A549 (cell line): ENCODE measurements at regions not wholly inside any gene's neighbourhood (a gene's known extent, or its start where the extent isn't known, plus 50 kb on each side); places are given as distances from the start of the nearest gene placed in this dataset.

Experiments
- ATAC-seq, 2 experiments: fragments of 200-7000 bp in 1 of 2; fragments of >200 bp in 1 of 2; cut with Nextera tagmentation in 1 of 2; cut with Tn5 transposase in 1 of 2; 3 replicates each; pipeline versions ENCODE4 v1.8.0 to v1.9.1; 2018 to 2020; ENCODE audit warnings: mild to moderate bottlenecking in 1 of 2, moderate library complexity in 1 of 2
- CTCF ChIA-PET: fragments of 300-600 bp; sonication (Branson Sonifier 250); formaldehyde crosslinking; extraction: SDS; loops from one replicate; lab custom pipeline; 2021; ENCODE audit warnings: antibody characterized with exemption, inconsistent platforms; lab: Yijun Ruan, JAX
- POLR2A ChIA-PET: fragments of 350-600 bp; formaldehyde crosslinking; extraction: SDS; loops from one replicate; lab custom pipeline; 2021; ENCODE audit warnings: antibody characterized with exemption, inconsistent platforms; lab: Yijun Ruan, JAX
- DNase-seq, 2 experiments: peaks; one replicate each; pipeline versions ENCODE4 v3.0.0 to v3.0.0-alpha.2; 2011 to 2016; ENCODE audit warnings: low read depth in 1 of 2, low spot score in 1 of 2
- FAIRE-seq: peaks from 2 replicates; lab custom pipeline; 2011; peaks lifted over from hg19 to GRCh38; lab: Jason Lieb, UNC
- H3K27ac ChIP-seq, 2 experiments: fragments of >200 bp; sonication (Bioruptor Twin); formaldehyde crosslinking; 3 replicates each; pipeline ENCODE4 v1.5.1; 2016 to 2017
- H3K4me1 ChIP-seq: fragments of >200 bp; sonication (Bioruptor Twin); formaldehyde crosslinking; 3 replicates; pipeline ENCODE4 v1.6.1; 2016
- H3K4me2 ChIP-seq: fragments of >200 bp; sonication (Bioruptor Twin); formaldehyde crosslinking; 3 replicates; pipeline ENCODE4 v1.6.1; 2016
- H3K4me3 ChIP-seq: fragments of >200 bp; sonication (Bioruptor Twin); formaldehyde crosslinking; 3 replicates; pipeline ENCODE4 v1.5.1; 2016
- H3K9me3 ChIP-seq: fragments of >200 bp; sonication (Bioruptor Twin); formaldehyde crosslinking; 3 replicates; pipeline ENCODE4 v1.6.1; 2016
- BCL3 ChIP-seq: fragments of >200 bp; sonication (Bioruptor Twin); formaldehyde crosslinking; IDR thresholded peaks from 3 replicates; pipeline ENCODE4 v1.6.1; 2016
- BHLHE40 ChIP-seq: IDR thresholded peaks from 2 replicates; pipeline ENCODE4 v1.6.1; 2012; ENCODE audit warnings: low read depth, low read length, inconsistent platforms
- CBX2 ChIP-seq: fragments of 200-600 bp; sonication (generic); IDR thresholded peaks from 2 replicates; pipeline ENCODE4 v1.6.1; 2016; ENCODE audit warnings: low read depth, mild to moderate bottlenecking, borderline replicate concordance
- CHD2 ChIP-seq: fragments of 150-350 bp; IDR thresholded peaks from 2 replicates; pipeline ENCODE4 v1.6.1; 2014; ENCODE audit warnings: low read length; ENCODE audit not compliant: partially characterized antibody
- CTCF ChIP-seq: fragments of >200 bp; sonication (Bioruptor Twin); formaldehyde crosslinking; IDR thresholded peaks from 3 replicates; pipeline ENCODE4 v1.5.1; 2016
- EP300 ChIP-seq, 2 experiments: fragments of >200 bp; sonication (Bioruptor Twin); formaldehyde crosslinking; IDR thresholded peaks; 2 replicates in 1 of 2; 3 replicates in 1 of 2; pipeline ENCODE4 v1.6.1; 2016 to 2017
- FOSB ChIP-seq: fragments of 250-450 bp; sonication (Bioruptor Pico); IDR thresholded peaks from 2 replicates; pipeline ENCODE4 v1.5.0; 2020; ENCODE audit warnings: mild to moderate bottlenecking, moderate library complexity
- HDAC2 ChIP-seq: fragments of 200-600 bp; sonication (generic); IDR thresholded peaks from 2 replicates; pipeline ENCODE4 v1.6.1; 2016
- KDM1A ChIP-seq: fragments of 200-600 bp; sonication (generic); IDR thresholded peaks from 2 replicates; pipeline ENCODE4 v1.6.1; 2016; ENCODE audit warnings: low read depth, mild to moderate bottlenecking
- KDM5A ChIP-seq: fragments of 200-600 bp; sonication (generic); IDR thresholded peaks from 2 replicates; pipeline ENCODE4 v1.6.1; 2016; ENCODE audit warnings: antibody characterized with exemption, mild to moderate bottlenecking
- MAZ ChIP-seq: fragments of 150-350 bp; IDR thresholded peaks from 2 replicates; pipeline ENCODE4 v1.6.1; 2014; ENCODE audit warnings: antibody characterized with exemption, low read depth, low read length, borderline replicate concordance
- MYC ChIP-seq: IDR thresholded peaks from 2 replicates; pipeline ENCODE4 v1.6.1; 2012; ENCODE audit warnings: mild to moderate bottlenecking, inconsistent platforms, low read length, improper control_type of control experiment, borderline replicate concordance
- NFE2L2 ChIP-seq: fragments of 150-350 bp; conservative IDR thresholded peaks from 2 replicates; pipeline ENCODE4 v1.6.1; 2014; ENCODE audit warnings: low read length
- NPAS2 ChIP-seq: fragments of 250-450 bp; sonication (Bioruptor Pico); IDR thresholded peaks from 2 replicates; pipeline ENCODE4 v1.8.0; 2022; ENCODE audit warnings: mild to moderate bottlenecking, moderate library complexity, borderline replicate concordance
- NR3C1 ChIP-seq: fragments of >200 bp; sonication (Bioruptor Twin); formaldehyde crosslinking; IDR thresholded peaks from 3 replicates; pipeline ENCODE4 v1.6.1; 2017
- PBX3 ChIP-seq: IDR thresholded peaks from 2 replicates; pipeline ENCODE4 v1.6.1; 2012
- POLR2A ChIP-seq: IDR thresholded peaks from 2 replicates; pipeline ENCODE4 v1.6.1; 2012; ENCODE audit warnings: mild to moderate bottlenecking, low read length
- RAD21 ChIP-seq, 2 experiments: fragments of >200 bp in 1 of 2; sonication (Bioruptor Twin) in 1 of 2; formaldehyde crosslinking in 1 of 2; IDR thresholded peaks in 1 of 2; conservative IDR thresholded peaks in 1 of 2; 2 replicates in 1 of 2; 3 replicates in 1 of 2; pipeline ENCODE4 v1.6.1; 2012 to 2018; ENCODE audit warnings: inconsistent platforms in 1 of 2
- RARB ChIP-seq: fragments of 250-450 bp; sonication (Bioruptor Pico); IDR thresholded peaks from 2 replicates; pipeline ENCODE4 v1.8.0; 2021; ENCODE audit warnings: mild to moderate bottlenecking, moderate library complexity
- RCOR1 ChIP-seq: fragments of 150-350 bp; IDR thresholded peaks from 2 replicates; pipeline ENCODE4 v1.6.1; 2014; ENCODE audit warnings: antibody characterized with exemption, low read length, low read depth
- REST ChIP-seq: fragments of 200-600 bp; sonication (generic); IDR thresholded peaks from 2 replicates; pipeline ENCODE4 v1.6.1; 2016; ENCODE audit warnings: antibody characterized with exemption, mild to moderate bottlenecking, moderate library complexity
- ZC3H11A ChIP-seq: fragments of 450-650 bp; IDR thresholded peaks from 2 replicates; pipeline ENCODE4 v1.6.1; 2014; ENCODE audit warnings: antibody characterized with exemption, mild to moderate bottlenecking
- ZFP36 ChIP-seq: fragments of 450-650 bp; IDR thresholded peaks from 2 replicates; pipeline ENCODE4 v1.6.1; 2014; ENCODE audit warnings: borderline replicate concordance; ENCODE audit not compliant: partially characterized antibody
- ZSCAN20 ChIP-seq: fragments of 250-450 bp; sonication (Bioruptor Pico); IDR thresholded peaks from 2 replicates; pipeline ENCODE4 v1.8.0; 2022; ENCODE audit warnings: mild to moderate bottlenecking, moderate library complexity
- WGBS: methylation state at CpG from one replicate; pipeline ENCODE4 v1.1.6; 2017; ENCODE audit errors: missing lambda C conversion rate; 5-methylcytosine and 5-hydroxymethylcytosine counted together
- TF ChIP-seq, protein P1 (sequence below): fragments of 450-650 bp; IDR thresholded peaks from 2 replicates; pipeline ENCODE4 v1.6.1; 2014; ENCODE audit warnings: antibody characterized with exemption
- TF ChIP-seq, protein P2 (sequence below): fragments of 250-450 bp; sonication (Bioruptor Pico); IDR thresholded peaks from 2 replicates; pipeline ENCODE4 v1.5.0; 2021; ENCODE audit warnings: mild to moderate bottlenecking, moderate library complexity, borderline replicate concordance

GRCh38 chr12:68080577-68080976 lies 79.0 kb downstream of the IFNG start:
- TF ChIP-seq ZSCAN20 (CRISPR knock-in tag), result no peak
- no peak for TF ChIP-seq ZC3H11A
- no peak for TF ChIP-seq RARB (CRISPR knock-in tag)
- TF ChIP-seq, protein P1, sequence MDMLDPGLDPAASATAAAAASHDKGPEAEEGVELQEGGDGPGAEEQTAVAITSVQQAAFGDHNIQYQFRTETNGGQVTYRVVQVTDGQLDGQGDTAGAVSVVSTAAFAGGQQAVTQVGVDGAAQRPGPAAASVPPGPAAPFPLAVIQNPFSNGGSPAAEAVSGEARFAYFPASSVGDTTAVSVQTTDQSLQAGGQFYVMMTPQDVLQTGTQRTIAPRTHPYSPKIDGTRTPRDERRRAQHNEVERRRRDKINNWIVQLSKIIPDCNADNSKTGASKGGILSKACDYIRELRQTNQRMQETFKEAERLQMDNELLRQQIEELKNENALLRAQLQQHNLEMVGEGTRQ, result no peak
- TF ChIP-seq NR3C1, result no peak
- TF ChIP-seq CBX2, result no peak
- no peak for TF ChIP-seq KDM5A
- H3K27ac ChIP-seq, result no peak overlapping the region
- ChIA-PET POLR2A (no interaction called here), CTCF (no interaction called here)
- 29% methylated on average over 1 of the region's 1 CpG for WGBS
- ATAC-seq (no peak), DNase-seq (no peak), FAIRE-seq (no peak)
- no peak overlapping the region for H3K4me3 ChIP-seq
- H3K9me3 ChIP-seq, result no peaks in the 10 kb centered on the region; the same call in 2 of the 3 replicates
- no peak overlapping the region for H3K4me2 ChIP-seq
- H3K4me1 ChIP-seq, result no peaks in the 10 kb centered on the region

GRCh38 chr12:68078737-68079136 lies 80.8 kb downstream of the IFNG start:
- WGBS, result 42% methylated on average over 4 of the region's 4 CpGs
- CTCF ChIA-PET, result no interaction called here
- Histone ChIP-seq H3K4me1 (no peaks in the 10 kb centered on the region), H3K4me3 (no peak overlapping the region), H3K9me3 (no peaks in the 10 kb centered on the region; the same call in 2 of the 3 replicates), H3K4me2 (no peak overlapping the region), H3K27ac (no peak overlapping the region)
- POLR2A ChIA-PET, result no interaction called here
- ATAC-seq, result no peak
- TF ChIP-seq RCOR1 (no peak), KDM1A (no peak), CHD2 (no peak), NR3C1 (no peak), ZFP36 (no peak), NFE2L2 (no peak), BHLHE40 (no peak), REST (no peak)
- TF ChIP-seq, protein P2, sequence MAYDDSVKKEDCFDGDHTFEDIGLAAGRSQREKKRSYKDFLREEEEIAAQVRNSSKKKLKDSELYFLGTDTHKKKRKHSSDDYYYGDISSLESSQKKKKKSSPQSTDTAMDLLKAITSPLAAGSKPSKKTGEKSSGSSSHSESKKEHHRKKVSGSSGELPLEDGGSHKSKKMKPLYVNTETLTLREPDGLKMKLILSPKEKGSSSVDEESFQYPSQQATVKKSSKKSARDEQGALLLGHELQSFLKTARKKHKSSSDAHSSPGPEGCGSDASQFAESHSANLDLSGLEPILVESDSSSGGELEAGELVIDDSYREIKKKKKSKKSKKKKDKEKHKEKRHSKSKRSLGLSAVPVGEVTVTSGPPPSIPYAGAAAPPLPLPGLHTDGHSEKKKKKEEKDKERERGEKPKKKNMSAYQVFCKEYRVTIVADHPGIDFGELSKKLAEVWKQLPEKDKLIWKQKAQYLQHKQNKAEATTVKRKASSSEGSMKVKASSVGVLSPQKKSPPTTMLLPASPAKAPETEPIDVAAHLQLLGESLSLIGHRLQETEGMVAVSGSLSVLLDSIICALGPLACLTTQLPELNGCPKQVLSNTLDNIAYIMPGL, result no peak
- TF ChIP-seq, all 56 proteins: peak for 0
- no peak for FAIRE-seq
- no peak for DNase-seq

- POLR2A ChIA-PET, result no interaction called here
- FAIRE-seq (no peak), DNase-seq (no peak), ATAC-seq (no peak)
- 33% methylated on average over 4 of the region's 4 CpGs for WGBS
- no peaks in the 10 kb centered on the region for H3K9me3 ChIP-seq
- H3K4me2 ChIP-seq, result no peak overlapping the region
- CTCF ChIA-PET, result no interaction called here
- no peak overlapping the region for H3K4me3 ChIP-seq
- no peak overlapping the region for H3K27ac ChIP-seq
- H3K4me1 ChIP-seq, result no peaks in the 10 kb centered on the region
- TF ChIP-seq HDAC2, result no peak
- TF ChIP-seq EP300 (IDR thresholded peaks at IDR 0.05), result no peak
- no peak for TF ChIP-seq NPAS2
- no peak for TF ChIP-seq CTCF
- no peak for TF ChIP-seq RCOR1
- no peak for TF ChIP-seq ZSCAN20 (CRISPR knock-in tag)
- no peak for TF ChIP-seq MYC
- no peak for TF ChIP-seq ZFP36
- no peak for TF ChIP-seq MAZ
- TF ChIP-seq PBX3, result no peak
- TF ChIP-seq POLR2A, result no peak
- TF ChIP-seq BCL3, result no peak
- no peak for TF ChIP-seq RAD21 (conservative IDR thresholded peaks at IDR 0.05 in 1 of 2, IDR thresholded peaks at IDR 0.05 in 1 of 2)
- TF ChIP-seq FOSB (CRISPR knock-in tag), result no peak
Observed at GRCh38 chr12:68075416-68075815, 84.1 kb downstream of the IFNG start.
